Fibroblast of skin of right biceps (primary cell): ENCODE measurements at regions not wholly inside any gene's neighbourhood (a gene's known extent, or its start where the extent isn't known, plus 50 kb on each side); places are given as distances from the start of the nearest gene placed in this dataset.
A peak's percentile ranks its signal among the peaks of the same experiment; 100 is the strongest.

Experiments used
- DNase-seq: peaks from one replicate; pipeline ENCODE4 v3.0.0-alpha.2; 2013

DNA sequence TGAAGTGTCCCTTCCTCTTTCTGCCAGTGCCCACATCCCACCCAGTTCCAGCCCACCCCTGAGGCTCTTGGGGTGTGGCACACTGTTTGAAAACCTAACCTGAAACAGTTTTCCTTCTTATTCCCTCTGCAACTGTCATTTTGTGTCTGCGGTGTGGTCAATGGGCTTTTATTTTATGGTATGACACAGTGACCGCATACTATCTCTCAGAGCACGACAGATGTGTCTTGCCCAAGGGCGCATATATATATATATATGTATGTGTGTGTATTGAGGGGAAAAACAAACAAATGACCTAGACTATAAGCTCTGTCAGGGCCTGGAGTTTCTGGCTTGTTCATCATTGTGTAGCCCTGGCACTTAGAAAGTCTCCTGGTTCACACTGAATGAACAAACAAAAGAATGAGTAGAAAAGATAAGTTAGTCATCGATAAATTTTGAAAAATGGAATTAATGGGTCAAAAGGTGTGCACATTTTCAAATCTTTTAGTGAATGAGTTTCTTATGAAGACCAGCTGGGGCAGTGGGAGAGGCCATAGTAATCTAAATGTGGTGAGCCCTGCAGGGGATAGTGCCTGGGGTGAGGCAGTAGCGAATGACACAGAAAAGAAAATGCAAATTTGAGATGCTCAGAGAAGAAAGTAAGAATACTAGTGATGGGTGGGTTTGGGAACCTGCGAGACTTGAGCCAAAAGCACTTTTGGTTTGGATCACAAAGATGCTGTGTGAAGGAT, 198.4 kb downstream of the SNX10 start:
- no peak for DNase-seq

DNA sequence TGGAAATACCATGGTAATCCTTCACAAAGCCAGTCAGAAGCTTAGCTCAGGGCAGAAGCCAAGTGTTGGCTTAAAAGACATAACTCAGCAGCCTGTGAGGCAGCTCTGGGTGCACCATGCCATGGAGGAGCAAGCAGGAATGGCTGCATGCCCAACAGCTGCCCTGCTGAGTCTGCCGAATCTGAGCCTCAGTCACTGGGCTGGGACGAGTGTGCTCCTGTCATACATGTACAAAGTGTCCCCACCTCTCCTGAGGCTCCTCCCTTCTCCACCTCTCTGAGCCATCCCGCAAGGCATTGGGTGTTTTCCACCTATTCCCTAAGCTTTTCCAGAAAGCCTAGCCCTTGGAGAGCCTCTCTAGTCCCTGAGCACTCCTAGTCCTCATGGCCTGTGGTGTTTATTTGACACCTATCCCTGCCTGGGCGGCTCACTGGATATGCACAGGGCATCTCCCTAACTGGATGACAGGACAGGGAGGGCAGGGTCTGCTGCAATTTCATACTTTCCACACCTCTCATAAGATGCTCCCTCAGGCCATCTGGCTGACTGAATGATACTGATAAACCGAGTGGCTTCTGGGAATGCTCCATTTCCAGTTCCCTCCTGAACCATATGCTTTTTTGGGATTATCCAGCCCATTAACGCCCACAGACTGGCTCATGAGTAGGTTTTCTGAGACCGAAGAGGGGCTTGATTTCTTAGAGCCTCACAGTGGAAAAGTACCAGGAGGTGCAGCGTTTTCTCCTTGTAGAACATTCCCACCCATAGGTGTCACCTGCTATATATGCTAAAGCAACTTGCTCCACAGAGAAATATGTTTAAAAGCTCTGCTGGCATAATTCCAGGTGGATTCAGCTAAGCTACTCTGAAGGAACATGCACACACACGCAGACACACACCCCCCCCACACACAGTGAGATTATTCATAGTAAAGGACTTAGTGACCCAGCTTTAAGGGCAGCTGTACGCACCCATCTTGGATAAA, 199.3 kb downstream of the SNX10 start:
- no peak for DNase-seq

DNA sequence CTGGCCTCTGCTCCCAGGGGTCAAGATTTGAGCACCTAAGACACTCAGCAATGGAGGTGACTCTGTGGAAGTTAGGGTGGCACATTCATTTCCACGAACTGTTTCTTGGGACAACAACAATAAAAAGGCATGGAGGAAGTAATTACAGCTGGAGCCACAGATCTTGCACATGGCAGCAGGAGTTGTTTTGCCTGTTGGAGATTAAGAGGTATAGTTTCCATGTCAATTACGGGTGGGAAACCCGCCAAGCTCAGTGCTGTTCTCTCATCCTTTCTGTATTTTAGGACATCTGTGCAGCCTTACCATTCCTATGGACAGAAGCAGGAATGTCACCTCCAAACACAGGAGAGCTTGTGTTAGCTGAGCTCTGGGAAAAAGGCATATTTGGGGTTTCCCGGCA, 201.2 kb downstream of the SNX10 start:
- no peak for DNase-seq

DNA sequence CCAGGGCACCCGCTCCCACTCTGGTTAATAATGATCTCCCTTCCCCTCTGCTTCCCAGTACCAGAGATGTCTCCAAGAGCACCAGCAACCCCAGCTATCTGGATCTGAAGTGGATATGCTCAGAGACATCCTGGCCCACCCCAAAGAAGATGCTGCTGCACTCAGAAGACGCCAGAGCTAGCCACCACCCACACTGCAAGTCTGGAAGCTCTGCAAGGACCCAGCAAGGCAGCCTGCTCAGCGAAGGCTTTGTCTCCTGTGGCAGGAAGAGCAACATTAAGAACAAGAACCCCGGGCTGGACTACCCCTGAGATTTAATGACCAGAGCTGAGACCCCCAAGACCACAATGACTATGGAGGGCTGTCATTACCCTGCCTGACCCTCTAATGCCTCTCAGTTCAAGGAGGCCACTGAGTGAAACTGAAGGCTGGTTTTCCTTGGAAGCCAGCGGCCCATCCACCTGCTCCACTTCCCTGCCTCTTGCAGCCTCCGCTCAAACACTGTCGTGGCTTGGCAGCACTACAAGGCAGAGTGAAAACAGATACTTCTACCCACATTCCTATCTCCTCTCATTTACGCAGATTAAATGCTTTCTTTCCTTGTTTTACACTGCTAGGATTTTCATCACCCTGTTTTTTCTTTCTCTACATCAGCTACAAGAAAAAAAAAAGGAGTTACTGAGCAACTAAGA, 202.2 kb downstream of the SNX10 start:
- no peak for DNase-seq

DNA sequence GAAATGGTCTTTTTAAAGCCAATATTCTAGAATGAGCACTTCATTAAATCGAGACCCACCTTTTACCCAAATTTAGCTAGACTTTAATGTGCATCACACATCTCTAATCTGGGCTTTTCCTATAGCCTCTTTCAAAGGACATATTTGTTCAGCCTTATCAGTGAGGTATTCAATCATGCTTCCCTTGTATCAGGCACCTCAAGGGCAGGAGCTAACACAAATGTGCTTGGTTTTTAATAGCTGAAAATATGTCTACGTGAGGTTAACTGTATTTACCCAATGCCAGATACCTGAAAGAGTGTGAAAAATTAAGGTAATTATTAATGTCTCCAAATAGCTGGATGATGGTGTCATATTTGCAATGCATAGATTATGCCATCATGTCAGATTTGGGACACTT, 203.9 kb downstream of the SNX10 start:
- DNase-seq: no peak

DNA sequence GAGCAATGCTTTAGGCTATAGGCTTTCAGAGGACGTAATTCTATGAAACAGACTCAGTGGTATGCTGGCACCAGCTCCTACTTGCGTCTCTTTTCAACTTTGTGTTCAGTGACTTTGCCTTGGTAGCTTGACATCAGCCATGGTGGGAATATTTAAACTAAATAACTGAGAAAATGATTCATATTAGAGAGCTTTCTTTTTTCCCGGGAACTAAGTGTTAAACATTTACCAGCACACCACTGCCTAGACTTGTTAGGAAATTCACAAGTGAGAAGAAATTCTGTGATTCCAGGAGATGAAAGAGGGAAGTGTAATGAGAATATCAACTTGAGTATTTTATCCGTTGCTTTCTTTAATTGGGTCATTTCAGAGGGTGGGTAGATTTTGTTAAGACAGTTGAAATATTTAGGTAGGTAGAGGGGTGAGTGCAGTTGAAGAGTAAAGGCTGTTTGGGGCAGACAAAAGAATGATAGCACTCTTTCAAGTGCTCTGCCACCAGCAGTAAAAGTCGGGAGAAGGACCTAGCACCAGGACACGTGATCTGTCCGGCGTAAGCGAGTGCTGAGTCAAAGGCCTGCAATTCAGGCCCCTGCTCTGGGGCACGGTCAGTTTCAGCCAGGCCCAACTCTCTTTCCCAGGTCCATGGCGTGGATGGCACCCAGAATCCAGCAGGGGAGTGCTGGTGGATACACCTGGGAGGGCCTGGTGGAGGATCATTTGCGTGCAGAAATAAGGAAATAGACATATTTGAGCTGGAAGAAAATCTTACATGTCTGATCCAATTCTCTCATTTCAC, 206.3 kb downstream of the SNX10 start:
- DNase-seq: no peak

DNA sequence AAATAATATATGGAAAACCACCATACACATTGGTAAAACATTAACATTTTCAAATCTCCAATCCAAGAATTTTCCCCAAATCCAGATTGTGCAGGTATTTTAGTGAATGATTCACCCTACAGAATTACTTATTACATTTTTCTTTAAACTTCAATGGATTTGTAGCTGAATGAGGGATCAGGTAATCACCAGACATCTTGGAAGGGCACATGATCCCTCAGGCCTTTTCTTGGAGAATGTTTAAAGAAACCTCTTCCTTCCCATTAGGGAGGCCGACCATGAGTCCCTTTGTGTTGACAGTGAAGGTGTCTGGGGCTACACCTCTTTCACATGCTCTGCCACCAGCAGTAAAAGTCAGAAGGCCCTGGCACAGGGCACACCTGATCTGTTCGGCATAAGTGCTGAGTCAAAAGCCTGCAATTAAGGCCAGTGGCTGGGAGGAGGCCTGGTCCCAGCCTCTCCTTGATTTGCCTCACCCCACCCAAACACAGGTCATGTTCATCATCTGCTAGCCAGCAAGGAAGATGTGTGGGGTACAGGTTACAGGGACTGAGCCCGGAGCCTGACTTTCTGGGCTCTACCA, 207.7 kb downstream of the SNX10 start:
- no peak for DNase-seq

DNA sequence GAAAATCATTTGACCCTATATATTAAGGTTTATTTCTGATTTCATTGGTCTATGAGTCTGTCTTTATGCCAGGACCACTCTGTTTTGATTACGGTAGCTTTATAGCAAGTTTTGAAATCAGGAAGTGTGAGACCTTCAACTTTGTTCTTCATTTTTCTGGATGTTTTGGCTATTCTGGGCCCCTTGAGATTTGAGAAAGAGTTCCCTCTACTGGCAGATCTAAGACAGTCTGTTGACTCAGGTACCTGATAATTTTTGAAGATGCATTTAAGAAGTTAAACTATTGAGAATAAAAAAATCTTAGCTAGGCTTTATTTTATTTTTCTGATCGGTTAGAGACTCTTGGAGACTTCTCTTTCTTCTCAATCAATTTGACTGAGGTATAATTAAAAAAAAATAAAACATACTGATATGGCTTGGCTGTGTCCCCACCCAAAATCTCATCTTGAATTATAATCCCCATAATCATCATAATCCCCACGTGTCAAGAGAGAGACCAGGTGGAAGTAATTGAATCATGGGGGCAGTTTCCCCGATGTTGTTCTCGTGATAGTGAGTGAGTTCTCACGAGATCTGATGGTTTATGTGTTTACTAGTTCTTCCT, 209.2 kb downstream of the SNX10 start:
- peak; percentile 12 for DNase-seq

DNA sequence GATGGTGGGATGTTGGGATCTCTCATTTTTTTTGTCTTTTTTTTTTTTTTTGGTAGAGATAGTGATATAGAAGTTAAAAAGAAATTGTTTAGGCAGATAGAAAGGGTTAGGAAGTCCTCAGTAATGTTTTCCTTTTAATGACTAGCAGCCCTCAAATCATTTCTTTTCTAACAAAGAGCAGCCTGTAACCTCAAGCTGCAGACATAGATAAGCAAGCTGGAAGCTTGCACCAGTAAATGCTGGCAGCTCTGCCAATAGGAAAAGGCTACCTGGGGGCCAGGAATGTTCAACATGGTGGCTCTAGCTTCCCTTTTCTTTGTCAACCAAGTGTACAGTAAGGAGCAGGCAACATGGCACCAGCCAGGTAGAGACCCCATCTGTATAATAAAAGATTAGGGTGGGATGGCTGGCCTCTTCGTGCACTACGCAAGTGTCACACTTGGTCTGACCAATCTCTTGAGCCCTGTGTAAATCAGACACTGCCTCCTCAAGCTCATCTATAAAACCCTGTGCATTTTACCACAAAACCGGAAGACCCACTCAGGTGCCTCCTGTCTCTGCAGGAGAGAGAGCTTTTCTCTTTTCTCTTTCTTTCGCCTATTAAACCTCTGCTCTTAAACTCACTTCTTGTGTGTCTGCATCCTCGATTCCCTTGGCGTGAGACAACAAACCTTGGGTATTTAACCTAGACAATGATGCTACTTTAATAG, 212.9 kb downstream of the SNX10 start:
- no peak for DNase-seq

DNA sequence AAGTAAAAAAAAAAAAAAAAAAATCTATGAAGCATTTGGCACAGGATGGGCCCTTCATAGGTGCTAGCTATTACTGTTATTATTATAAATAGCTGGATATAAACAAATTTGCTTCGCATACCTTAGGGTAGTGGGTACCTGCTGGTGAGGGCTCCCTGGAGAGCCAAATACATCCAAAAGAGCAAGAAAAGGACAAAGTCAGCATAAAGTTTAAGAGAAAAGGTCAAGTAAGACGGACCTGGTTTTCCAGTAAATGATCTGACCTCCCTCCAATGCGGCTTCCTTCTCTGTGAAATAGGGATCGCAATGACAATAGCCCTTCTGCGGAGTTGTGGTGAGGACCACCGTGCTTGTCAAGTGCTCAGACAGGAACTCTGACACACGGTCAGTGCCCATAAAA, 214.5 kb downstream of the SNX10 start:
- no peak for DNase-seq

DNA sequence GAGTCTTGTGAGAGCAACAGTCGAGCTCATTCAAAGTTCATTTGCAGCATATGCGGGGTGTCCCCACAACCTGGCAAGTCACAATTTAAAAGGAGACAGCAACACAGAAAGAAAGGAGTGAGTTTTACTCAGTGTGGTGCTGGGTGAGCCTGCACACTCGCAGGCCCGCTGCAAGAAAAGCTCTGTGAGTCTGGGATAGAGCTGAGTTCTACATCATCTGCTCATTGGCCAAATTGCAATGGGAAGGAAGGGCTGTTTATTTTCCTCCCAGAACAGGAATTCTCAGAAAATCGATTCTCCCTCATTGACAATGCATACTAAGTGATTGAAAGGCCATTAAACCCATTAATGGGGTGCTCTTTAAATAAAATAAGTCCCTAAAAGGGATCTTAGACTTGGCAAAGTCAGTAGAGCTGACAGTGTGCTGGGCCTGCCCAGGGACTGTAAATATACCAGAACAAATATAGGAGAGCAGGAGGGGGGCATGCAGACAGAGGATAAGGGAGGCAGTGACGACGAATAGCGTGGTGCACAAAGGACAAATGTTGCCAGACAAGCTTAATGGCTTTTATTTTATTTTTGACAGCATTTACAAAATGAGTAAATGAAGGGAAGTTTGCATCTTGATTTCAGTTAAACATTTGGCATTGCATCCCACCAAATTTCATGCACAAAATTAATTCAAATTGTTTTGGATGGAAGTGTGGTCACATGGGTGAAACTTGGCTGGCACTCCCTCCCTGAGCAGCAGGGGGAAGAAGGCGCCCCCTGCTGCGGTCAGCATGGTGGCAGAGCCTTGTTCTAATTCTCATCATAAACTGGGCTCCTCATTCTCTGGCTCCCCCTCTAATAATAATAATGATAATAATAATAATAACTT, 215.7 kb downstream of the SNX10 start:
- DNase-seq: no peak

DNA sequence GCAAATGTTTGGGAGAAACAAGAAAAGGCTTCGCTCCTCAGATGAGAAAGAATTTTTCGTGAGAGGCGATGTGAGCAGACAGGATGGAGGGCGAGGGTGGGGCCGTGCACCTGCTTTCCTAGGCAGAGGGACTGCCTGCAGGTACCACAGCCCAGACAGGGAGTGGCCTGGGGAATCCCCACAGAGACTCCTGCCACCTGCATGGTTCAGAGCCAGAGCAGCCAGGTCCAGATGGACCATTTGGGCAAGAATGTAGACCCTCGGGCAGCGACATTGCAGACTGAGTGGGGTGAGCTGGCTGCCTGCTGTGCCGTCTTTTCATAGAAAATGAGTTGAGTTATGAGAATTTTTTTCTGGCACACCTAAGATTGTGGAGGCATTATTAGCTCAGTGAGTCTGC, 216.8 kb downstream of the SNX10 start:
- no peak for DNase-seq

DNA sequence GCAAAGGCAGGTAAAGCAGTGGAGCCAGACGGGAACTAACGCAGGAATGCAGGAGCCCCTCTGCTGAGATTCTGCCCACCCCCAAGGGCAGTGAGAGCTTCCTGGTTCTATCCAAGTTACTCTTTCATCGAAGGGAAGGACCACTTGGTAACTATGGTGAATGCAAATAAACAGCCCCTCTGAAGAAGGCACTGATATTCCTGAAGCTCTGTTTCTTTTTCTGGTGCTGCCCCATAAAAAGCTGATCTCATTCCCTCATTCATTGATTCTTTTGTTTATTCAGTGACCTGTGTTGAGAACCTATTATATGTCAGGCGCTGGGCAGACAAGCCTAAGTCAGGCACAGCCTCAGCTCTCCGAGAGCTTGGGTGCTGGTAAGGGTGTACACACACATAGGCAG, 217.3 kb downstream of the SNX10 start:
- DNase-seq: no peak

DNA sequence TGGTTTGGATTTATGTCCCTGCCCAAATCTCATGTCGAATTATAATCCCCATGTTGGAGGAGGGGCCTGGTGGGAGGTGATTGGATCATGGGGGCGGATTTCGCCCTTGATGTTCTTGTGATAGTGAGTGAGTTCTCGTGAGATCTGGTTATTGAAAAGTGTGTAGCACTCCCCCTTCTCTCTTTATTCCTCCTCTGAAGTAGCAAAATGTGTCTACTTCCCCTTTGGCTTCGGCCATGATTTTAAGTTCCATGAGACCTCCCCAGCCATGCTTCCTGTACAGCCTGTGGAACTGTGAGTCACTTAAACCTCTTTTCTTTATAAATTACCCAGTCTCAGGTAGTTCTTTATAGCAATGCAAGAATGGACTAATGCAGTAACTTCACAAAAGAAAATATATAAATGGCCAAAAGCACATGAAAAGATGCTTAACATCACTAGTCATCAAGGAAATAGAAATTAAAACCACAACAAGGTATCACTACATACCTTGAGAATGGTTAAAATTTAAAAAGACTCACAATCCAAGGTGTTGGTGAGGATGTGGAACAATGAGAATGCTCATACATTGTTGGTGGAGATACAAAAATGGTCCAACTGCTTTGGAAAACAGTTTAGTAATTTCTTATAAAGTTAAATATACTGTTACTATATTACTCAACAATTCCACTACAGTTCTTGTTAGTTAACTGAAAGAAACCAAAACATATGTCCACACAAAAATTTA, 218.7 kb downstream of the SNX10 start:
- no peak for DNase-seq

DNA sequence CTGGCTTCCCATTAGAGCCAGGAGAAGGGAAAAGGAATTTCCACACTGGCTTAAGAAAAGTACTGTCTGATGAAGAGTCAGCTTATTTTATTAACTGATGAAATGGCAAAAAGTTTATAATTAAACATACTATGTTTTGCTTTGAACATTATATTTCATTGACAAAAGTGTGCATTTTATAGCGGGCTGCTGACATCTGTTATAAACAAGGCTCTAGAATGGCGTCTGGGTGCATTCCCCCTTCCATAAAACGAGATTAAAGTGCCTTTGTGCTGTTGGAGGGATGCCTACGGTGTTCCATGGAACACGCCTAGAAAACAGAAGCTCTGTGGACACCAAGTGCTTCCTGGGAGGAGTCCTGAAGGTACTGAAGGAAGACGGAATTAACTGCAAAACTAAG, 220.2 kb downstream of the SNX10 start:
- no peak for DNase-seq

DNA sequence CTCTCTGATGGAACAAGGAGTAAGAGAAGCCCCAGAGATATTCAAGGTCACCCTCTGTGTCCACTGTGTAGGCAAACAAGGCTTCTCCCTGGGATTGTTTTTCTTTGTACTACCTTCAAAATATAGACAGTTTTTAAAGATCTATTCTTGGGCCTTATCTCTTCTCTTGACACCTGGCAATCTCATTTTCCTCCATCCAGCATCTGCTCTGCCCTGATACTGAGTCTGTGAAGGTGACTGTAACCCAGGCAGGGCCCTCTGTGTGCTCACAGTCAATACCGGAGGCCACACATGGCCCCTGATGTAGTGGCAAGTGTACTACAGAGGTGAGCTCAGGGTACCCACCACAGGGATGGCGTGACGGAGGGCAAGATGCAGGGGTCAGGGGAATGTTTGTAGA, 221.1 kb downstream of the SNX10 start:
- no peak for DNase-seq

DNA sequence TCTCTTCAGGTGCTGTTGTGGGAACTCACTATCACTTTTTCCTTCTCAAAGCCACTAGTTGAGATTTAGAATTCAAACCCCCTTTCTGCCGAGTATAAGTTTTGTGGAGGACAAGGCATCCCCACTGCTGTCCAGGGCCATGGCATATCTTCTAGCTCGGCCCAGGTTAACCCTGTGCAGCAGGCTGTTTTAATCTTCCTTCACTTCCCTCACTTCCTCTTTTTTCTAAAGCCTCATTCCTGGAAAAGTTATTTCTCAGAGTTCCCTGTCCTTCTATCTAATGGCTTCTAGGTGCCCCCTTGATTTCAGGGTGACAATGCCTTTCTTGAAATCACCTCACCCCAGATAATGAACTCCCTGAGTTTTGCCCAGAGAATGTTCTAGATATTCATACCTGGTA, 222.3 kb downstream of the SNX10 start:
- DNase-seq: no peak

DNA sequence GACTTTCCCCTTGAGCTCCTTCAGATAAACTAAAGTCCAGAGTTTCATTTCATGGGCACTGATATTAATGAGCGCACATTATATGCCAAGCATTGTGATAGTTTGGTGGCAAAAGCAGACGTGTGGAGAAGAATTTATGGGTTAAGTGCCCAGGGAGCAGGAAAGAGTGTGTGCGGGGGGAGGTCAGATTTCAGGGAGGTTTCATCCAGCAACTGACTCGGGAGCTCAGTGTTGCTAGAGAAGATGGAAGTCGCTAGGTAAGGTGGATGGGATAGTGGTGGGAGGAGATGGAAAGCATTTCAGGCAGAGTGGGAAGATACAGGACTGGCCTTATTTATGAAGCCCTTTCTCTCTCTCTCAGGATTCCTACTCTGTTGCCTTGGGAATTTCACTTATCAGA, 223.0 kb downstream of the SNX10 start:
- no peak for DNase-seq

DNA sequence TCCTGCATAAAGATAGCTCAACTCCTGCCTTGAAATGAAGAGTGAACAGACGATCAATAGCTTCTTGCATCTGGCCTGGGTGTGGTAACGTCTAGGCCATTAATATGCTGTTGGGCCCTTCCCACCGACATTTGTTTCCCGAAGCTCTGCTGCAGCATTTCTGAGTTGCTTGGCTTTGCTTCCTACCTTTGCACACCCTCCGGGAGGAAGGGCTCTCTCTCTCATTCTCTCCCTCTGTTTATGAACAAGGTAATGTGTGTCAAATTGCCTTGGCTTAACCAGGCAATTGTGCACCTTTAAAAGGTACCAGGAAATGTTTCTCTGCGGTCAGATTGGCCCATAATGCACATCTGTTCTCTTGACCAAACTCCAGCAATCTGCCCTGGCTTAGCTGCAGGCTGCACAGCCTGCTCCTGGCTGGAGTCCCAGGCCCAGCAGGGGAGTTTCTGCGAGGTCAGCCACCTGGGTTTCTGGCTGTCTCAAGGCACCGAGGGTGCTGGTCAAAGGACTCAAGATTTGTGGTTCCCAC, 223.7 kb downstream of the SNX10 start:
- DNase-seq: no peak
